ENCODE measurements at regions not wholly inside any gene's neighbourhood (a gene's known extent, or its start where the extent isn't known, plus 50 kb on each side); places are given as distances from the start of the nearest gene placed in this dataset.

- intact Hi-C loops (cut with micrococcal nuclease) = no loop called here
- no peak for TF ChIP-seq CTCF (IDR thresholded peaks at IDR 0.05)
- ChIA-PET POLR2A (no interaction called here), CTCF (no interaction called here)
- H3K4me3 Mint-ChIP-seq = no peak overlapping the region
- DNase-seq (no peak), ATAC-seq (ENCODE audit: low read depth) (no peak)
- H3K36me3 Mint-ChIP-seq (ENCODE audit: low read depth) = no peaks in the 10 kb centered on the region
- no peak overlapping the region for H3K27ac Mint-ChIP-seq
- H3K27me3 Mint-ChIP-seq = no peaks in the 10 kb centered on the region
- H3K9me3 Mint-ChIP-seq = no peaks in the 10 kb centered on the region
- H3K4me1 Mint-ChIP-seq = no peaks in the 10 kb centered on the region
These were observed 852.9 kb downstream of the DCDC2C start for GRCh38 chr2:4556135-4556896.

- Mint-ChIP-seq H3K4me1 (no peaks in the 10 kb centered on the region), H3K4me3 (no peak overlapping the region)
- CTCF ChIA-PET = no interaction called here
These were observed 857.8 kb downstream of the DCDC2C start for GRCh38 chr2:4561196-4561595.

GRCh38 chr2:4576075-4576474 is 872.7 kb downstream of the DCDC2C start:
- POLR2A ChIA-PET = no interaction called here
- Mint-ChIP-seq H3K4me1 (no peaks in the 10 kb centered on the region), H3K36me3 (ENCODE audit: low read depth) (no peaks in the 10 kb centered on the region), H3K9me3 (peaks cover 22% of the 10 kb centered on the region), H3K4me3 (no peak overlapping the region), H3K27ac (no peak overlapping the region), H3K27me3 (no peaks in the 10 kb centered on the region)
- intact Hi-C loops (cut with micrococcal nuclease) = no loop called here
- CTCF ChIA-PET = no interaction called here
- no peak for DNase-seq
- no peak for ATAC-seq (ENCODE audit: low read depth)
- TF ChIP-seq CTCF (IDR thresholded peaks at IDR 0.05) = no peak

More at GRCh38 chr2:4561196-4561595, 857.8 kb downstream of the DCDC2C start:
- POLR2A ChIA-PET = no interaction called here
- intact Hi-C loops (cut with micrococcal nuclease) = no loop called here
- no peak for TF ChIP-seq CTCF (IDR thresholded peaks at IDR 0.05)
- no peaks in the 10 kb centered on the region for H3K36me3 Mint-ChIP-seq (ENCODE audit: low read depth)
- ATAC-seq (ENCODE audit: low read depth) (no peak), DNase-seq (no peak)
- H3K27me3 Mint-ChIP-seq = no peaks in the 10 kb centered on the region
- no peak overlapping the region for H3K27ac Mint-ChIP-seq
- peaks cover 6% of the 10 kb centered on the region for H3K9me3 Mint-ChIP-seq

- DNase-seq = no peak
- Mint-ChIP-seq H3K36me3 (ENCODE audit: low read depth) (no peaks in the 10 kb centered on the region), H3K4me3 (no peak overlapping the region), H3K4me1 (no peaks in the 10 kb centered on the region), H3K9me3 (peaks cover 10% of the 10 kb centered on the region), H3K27me3 (no peaks in the 10 kb centered on the region), H3K27ac (no peak overlapping the region)
- no peak for ATAC-seq (ENCODE audit: low read depth)
- TF ChIP-seq CTCF (IDR thresholded peaks at IDR 0.05) = no peak
- ChIA-PET POLR2A (no interaction called here), CTCF (no interaction called here)
- intact Hi-C loops (cut with micrococcal nuclease) = no loop called here
These were observed 876.6 kb downstream of the DCDC2C start for GRCh38 chr2:4579977-4580376.

- POLR2A ChIA-PET = no interaction called here
- H3K36me3 Mint-ChIP-seq (ENCODE audit: low read depth) = no peaks in the 10 kb centered on the region
- no peak for DNase-seq
- peaks cover 8% of the 10 kb centered on the region for H3K9me3 Mint-ChIP-seq
- no peaks in the 10 kb centered on the region for H3K4me1 Mint-ChIP-seq
- CTCF ChIA-PET = no interaction called here
- H3K4me3 Mint-ChIP-seq = no peak overlapping the region
- no peak for TF ChIP-seq CTCF (IDR thresholded peaks at IDR 0.05)
- ATAC-seq (ENCODE audit: low read depth) = no peak
- intact Hi-C loops (cut with micrococcal nuclease) = no loop called here
- no peaks in the 10 kb centered on the region for H3K27me3 Mint-ChIP-seq
- H3K27ac Mint-ChIP-seq = no peak overlapping the region
These were observed 881.8 kb downstream of the DCDC2C start for GRCh38 chr2:4585057-4585635.

All from activated B cell treated with CpG ODN at 0.5 μM for 24 hours (primary cell).